ENCODE measurements at regions not wholly inside any gene's neighbourhood (a gene's known extent, or its start where the extent isn't known, plus 50 kb on each side); places are given as distances from the start of the nearest gene placed in this dataset.

- Histone ChIP-seq H3K9me3 (ENCODE audit: low read depth, low read length) (peaks cover under 1% of the 10 kb centered on the region), H3K4me1 (ENCODE audit: insufficient read depth, low read length) (no peaks in the 10 kb centered on the region), H3K27ac (ENCODE audit: low read depth, low read length) (no peak overlapping the region), H2AFZ (ENCODE audit: low read length) (no peak overlapping the region), H3K4me2 (ENCODE audit: insufficient read depth, low read length) (no peak overlapping the region), H3K36me3 (ENCODE audit: insufficient read depth, low read length) (no peaks in the 10 kb centered on the region), H3K27me3 (ENCODE audit: insufficient read depth, low read length) (no peaks in the 10 kb centered on the region), H4K20me1 (ENCODE audit: insufficient read depth, low read length) (no peaks in the 10 kb centered on the region), H3K4me3 (ENCODE audit: insufficient read depth, low read length) (no peak overlapping the region), H3K79me2 (ENCODE audit: insufficient read depth, low read length) (no peaks in the 10 kb centered on the region)
- DNase-seq (ENCODE audit: insufficient read length, low spot score, missing footprints), result no peak
- TF ChIP-seq, protein P1, sequence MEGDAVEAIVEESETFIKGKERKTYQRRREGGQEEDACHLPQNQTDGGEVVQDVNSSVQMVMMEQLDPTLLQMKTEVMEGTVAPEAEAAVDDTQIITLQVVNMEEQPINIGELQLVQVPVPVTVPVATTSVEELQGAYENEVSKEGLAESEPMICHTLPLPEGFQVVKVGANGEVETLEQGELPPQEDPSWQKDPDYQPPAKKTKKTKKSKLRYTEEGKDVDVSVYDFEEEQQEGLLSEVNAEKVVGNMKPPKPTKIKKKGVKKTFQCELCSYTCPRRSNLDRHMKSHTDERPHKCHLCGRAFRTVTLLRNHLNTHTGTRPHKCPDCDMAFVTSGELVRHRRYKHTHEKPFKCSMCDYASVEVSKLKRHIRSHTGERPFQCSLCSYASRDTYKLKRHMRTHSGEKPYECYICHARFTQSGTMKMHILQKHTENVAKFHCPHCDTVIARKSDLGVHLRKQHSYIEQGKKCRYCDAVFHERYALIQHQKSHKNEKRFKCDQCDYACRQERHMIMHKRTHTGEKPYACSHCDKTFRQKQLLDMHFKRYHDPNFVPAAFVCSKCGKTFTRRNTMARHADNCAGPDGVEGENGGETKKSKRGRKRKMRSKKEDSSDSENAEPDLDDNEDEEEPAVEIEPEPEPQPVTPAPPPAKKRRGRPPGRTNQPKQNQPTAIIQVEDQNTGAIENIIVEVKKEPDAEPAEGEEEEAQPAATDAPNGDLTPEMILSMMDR (IDR thresholded peaks at IDR 0.05; ENCODE audit: extremely low read depth, low read depth, low read length), result no peak
Measured at GRCh38 chr2:129296396-129296795, 683.1 kb upstream of the RAB6C start.

DNA sequence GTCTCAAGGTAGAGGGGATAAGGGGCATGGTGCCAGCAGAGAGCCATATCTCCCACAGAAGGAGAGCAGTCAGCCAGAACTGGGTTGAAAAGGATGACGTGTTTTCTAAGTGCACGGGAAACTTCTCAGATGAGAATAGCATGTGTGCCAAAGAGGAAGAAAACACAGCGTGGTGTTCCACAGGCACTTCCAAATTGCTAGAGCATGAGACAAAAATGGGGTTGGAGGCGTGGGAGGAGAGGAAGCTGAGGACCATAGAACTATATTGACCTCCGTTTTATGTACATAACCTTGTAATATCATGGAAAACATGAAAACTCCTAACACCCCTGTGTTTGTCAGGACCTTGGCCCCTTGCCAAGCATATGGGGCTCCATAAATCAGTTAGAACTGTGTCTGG is 682.7 kb upstream of the RAB6C start:
- no peak overlapping the region for H3K4me2 ChIP-seq (ENCODE audit: insufficient read depth, low read length)
- H2AFZ ChIP-seq (ENCODE audit: low read length), result no peak overlapping the region
- H3K27me3 ChIP-seq (ENCODE audit: insufficient read depth, low read length), result no peaks in the 10 kb centered on the region
- H3K4me3 ChIP-seq (ENCODE audit: insufficient read depth, low read length), result no peak overlapping the region
- H3K4me1 ChIP-seq (ENCODE audit: insufficient read depth, low read length), result no peaks in the 10 kb centered on the region
- no peak for DNase-seq (ENCODE audit: insufficient read length, low spot score, missing footprints)
- no peaks in the 10 kb centered on the region for H3K9me3 ChIP-seq (ENCODE audit: low read depth, low read length)
- H4K20me1 ChIP-seq (ENCODE audit: insufficient read depth, low read length), result no peaks in the 10 kb centered on the region
- H3K36me3 ChIP-seq (ENCODE audit: insufficient read depth, low read length), result no peaks in the 10 kb centered on the region
- TF ChIP-seq, protein P1 (IDR thresholded peaks at IDR 0.05; ENCODE audit: extremely low read depth, low read depth, low read length), result no peak
- H3K79me2 ChIP-seq (ENCODE audit: insufficient read depth, low read length), result no peaks in the 10 kb centered on the region
- H3K27ac ChIP-seq (ENCODE audit: low read depth, low read length), result no peak overlapping the region

GRCh38 chr2:129297430-129297829 is 682.0 kb upstream of the RAB6C start:
- no peak overlapping the region for H2AFZ ChIP-seq (ENCODE audit: low read length)
- no peaks in the 10 kb centered on the region for H3K36me3 ChIP-seq (ENCODE audit: insufficient read depth, low read length)
- no peak overlapping the region for H3K4me2 ChIP-seq (ENCODE audit: insufficient read depth, low read length)
- H3K27ac ChIP-seq (ENCODE audit: low read depth, low read length), result no peak overlapping the region
- no peaks in the 10 kb centered on the region for H4K20me1 ChIP-seq (ENCODE audit: insufficient read depth, low read length)
- TF ChIP-seq, protein P1 (IDR thresholded peaks at IDR 0.05; ENCODE audit: extremely low read depth, low read depth, low read length), result no peak
- H3K79me2 ChIP-seq (ENCODE audit: insufficient read depth, low read length), result no peaks in the 10 kb centered on the region
- H3K27me3 ChIP-seq (ENCODE audit: insufficient read depth, low read length), result no peaks in the 10 kb centered on the region
- no peaks in the 10 kb centered on the region for H3K9me3 ChIP-seq (ENCODE audit: low read depth, low read length)
- DNase-seq (ENCODE audit: insufficient read length, low spot score, missing footprints), result no peak
- H3K4me3 ChIP-seq (ENCODE audit: insufficient read depth, low read length), result no peak overlapping the region
- H3K4me1 ChIP-seq (ENCODE audit: insufficient read depth, low read length), result no peaks in the 10 kb centered on the region

- Histone ChIP-seq H3K27ac (ENCODE audit: low read depth, low read length) (no peak overlapping the region), H3K4me3 (ENCODE audit: insufficient read depth, low read length) (no peak overlapping the region), H4K20me1 (ENCODE audit: insufficient read depth, low read length) (no peaks in the 10 kb centered on the region), H3K4me2 (ENCODE audit: insufficient read depth, low read length) (no peak overlapping the region), H3K27me3 (ENCODE audit: insufficient read depth, low read length) (no peaks in the 10 kb centered on the region), H2AFZ (ENCODE audit: low read length) (no peak overlapping the region), H3K36me3 (ENCODE audit: insufficient read depth, low read length) (no peaks in the 10 kb centered on the region), H3K79me2 (ENCODE audit: insufficient read depth, low read length) (no peaks in the 10 kb centered on the region), H3K9me3 (ENCODE audit: low read depth, low read length) (no peaks in the 10 kb centered on the region), H3K4me1 (ENCODE audit: insufficient read depth, low read length) (no peaks in the 10 kb centered on the region)
- TF ChIP-seq, protein P1 (IDR thresholded peaks at IDR 0.05; ENCODE audit: extremely low read depth, low read depth, low read length), result no peak
- no peak for DNase-seq (ENCODE audit: insufficient read length, low spot score, missing footprints)
Measured at GRCh38 chr2:129299338-129299737, 680.1 kb upstream of the RAB6C start.
